ENCODE measurements at regions not wholly inside any gene's neighbourhood (a gene's known extent, or its start where the extent isn't known, plus 50 kb on each side); places are given as distances from the start of the nearest gene placed in this dataset.

DNA sequence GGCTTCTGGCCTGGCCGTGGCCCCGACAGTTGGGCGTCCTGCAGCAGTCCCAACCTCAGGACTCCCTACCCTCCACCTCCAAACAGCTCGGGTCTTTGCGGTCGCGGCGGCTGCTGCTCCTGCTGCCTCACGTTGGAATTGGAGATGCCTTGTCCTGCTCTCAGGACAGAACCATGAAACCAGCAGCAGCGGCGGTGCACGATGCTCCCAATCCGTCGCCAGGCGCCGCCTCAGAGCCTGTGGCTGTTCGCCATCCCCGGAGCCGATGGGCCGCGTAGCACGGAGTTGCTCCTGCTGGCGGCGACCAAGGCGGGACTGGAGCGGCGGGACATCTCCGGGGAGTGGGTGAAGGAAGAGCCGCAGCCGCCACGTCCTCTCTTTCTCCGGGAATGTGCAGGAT is 1965.9 kb downstream of the TP53TG3F start:
- H3K4me3 ChIP-seq (ENCODE audit: low read length), result no peak overlapping the region
- no peak for DNase-seq (ENCODE audit: low read depth, low spot score)

DNA sequence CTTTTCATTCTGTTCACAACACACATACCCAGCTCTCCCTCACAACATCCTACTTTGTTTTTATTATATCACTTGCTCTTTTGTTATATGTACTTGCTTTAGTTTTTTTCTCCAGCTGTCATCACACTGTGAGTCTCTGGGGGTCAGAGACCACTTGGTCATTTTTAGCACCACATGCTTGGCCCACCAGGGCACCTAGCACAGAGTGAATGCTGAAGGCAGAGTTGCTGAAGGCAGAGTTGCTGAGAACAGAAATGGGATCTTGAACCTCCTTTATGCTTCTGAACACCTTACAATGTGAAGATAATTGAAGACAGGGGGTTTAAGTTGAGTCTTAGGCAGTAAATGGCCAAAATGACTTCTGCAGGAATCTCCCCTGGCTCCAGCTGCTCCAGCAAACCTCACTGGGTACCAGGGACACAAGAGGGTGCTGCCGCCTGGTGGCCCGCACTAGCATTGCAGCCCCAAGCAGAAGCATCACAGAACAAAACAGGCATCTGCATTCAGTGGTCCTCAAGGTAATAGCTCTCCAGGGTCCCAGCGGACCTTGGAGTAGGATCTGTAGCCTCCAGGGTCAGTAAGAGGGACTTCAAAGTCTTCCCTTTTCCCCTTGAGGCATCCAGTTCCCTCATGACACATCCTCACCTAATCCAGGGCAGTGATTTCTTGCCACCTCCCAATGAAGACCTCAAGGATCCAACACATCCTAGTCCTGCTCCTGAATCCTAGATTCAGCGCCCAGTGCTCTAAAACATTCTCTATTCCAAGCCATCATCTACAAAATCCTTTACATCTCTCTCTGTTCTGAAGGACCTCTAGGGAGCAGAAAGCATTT is 1972.6 kb downstream of the TP53TG3F start:
- H3K4me3 ChIP-seq (ENCODE audit: low read length), result no peak overlapping the region
- peak; percentile 21 for DNase-seq (ENCODE audit: low read depth, low spot score)

DNA sequence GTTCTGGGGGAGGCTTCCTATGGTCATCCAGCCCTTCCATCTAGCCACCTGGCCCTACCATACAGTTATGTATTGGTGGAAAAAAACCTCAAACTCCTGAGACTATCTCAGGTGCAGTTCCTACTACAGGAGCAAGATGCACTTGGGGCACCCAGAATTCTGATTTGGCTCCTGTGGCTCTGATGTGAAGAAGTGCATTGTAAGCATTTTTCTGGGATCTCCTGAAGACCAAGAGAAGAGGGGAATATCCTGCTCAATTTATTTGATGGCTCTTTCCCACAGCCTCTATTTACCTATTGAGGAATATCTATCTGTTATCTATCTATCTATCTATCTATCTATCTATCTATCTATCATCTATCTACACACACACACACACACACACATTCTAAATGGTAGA is 1981.5 kb downstream of the TP53TG3F start:
- DNase-seq (ENCODE audit: low read depth, low spot score), result no peak
- no peak overlapping the region for H3K4me3 ChIP-seq (ENCODE audit: low read length)

DNA sequence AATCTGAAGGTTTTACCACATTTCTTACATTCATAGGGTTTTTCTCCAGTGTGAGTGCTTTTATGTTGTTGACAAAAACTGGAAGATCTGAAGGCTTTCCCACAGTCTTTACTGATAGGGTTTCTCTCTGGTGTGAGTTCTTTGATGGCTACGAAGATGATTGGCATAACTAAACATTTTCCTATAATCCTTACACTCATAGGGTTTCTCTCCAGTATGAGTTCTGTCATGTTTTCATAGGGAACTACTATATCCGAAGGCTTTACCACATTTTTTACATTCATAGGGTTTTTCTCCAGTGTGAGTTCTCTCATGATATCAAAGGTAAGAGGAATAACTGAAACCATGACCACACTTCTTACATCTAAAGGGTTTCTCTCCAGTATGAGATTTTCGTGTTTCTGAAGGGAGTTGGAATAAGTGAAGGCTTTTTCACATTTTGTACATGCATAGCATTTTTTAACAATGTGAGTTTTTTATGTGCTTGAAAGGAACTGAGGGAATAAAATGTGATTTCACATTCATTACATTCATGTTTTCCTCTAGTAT is 1987.7 kb downstream of the TP53TG3F start:
- no peak overlapping the region for H3K4me3 ChIP-seq (ENCODE audit: low read length)
- no peak for DNase-seq (ENCODE audit: low read depth, low spot score)

DNA sequence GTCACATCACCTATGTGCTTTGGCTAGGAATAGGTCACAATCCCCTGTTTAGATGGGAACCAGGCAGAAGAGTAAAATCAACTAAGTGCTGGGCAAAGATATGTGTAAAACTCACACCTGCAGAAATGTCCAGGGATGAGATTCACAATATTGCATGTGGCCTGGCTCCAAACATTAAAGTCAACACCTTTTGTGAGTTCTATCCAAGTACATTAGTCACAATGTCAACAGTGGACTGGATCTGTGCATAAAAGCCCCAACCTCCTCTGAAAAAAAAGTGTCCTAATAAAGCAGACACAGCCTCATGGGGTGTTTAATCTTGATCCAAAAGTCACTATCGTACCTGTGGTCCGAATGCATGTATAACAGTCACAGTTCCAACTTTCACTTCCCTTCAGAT is 1990.3 kb downstream of the TP53TG3F start:
- H3K4me3 ChIP-seq (ENCODE audit: low read length), result no peak overlapping the region
- DNase-seq (ENCODE audit: low read depth, low spot score), result no peak

DNA sequence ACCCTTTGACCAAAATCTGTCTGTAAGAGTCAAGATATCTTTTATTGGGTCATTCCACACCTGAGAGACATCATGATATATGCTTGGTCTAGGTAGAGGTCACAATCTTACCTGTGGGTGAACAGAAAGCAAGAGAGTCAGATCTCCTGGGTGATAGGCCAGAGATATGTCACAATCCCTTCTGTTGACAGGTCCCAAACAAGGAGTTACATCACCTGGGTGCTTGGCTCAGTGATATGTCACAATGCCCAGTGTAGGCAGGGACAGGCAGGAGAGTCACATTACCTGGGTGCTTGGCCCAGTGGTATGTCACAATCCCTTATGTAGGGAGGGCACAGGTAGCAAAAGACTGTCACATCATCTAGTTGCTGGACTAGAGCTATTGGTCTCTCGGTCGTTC is 1991.2 kb downstream of the TP53TG3F start:
- no peak overlapping the region for H3K4me3 ChIP-seq (ENCODE audit: low read length)
- no peak for DNase-seq (ENCODE audit: low read depth, low spot score)

DNA sequence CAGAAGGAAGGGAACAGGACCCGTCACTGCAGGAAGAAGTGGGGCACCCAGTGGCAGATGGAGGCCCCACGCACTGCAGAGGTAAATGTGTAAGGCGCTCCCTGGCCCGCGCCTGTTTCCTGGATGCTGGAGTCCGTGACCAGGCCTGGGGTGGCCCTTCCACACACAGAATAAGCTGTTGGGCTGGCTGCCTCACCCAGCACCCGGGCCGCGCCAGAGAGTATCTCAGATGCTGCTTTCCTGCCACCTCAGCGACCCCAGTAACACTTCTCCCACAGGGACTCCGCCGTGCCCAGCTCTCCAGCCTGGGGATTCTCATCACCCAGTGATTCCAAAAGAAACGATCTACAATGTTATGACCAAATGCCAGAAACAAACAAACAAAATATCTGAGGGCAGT is 1993.1 kb downstream of the TP53TG3F start:
- DNase-seq (ENCODE audit: low read depth, low spot score), result no peak
- no peak overlapping the region for H3K4me3 ChIP-seq (ENCODE audit: low read length)

DNA sequence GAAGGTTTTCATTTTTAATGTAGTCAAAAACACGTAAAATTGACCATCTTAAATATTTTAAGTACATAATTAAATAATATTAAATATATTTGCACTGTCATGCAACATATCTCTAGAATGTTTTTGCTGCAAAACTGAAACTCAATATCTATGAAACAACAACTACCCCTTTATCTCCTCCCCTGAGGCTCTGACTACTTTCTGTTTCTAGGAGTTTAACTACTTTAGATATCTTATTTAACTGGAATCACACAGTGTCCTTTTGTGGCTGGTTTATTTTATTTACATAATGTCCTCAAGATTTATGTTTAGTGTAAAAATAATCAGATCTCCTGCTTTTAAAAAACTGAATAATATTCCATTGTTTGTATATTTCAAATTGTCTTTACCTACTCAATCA is 2003.9 kb downstream of the TP53TG3F start:
- no peak for DNase-seq (ENCODE audit: low read depth, low spot score)
- no peak overlapping the region for H3K4me3 ChIP-seq (ENCODE audit: low read length)

DNA sequence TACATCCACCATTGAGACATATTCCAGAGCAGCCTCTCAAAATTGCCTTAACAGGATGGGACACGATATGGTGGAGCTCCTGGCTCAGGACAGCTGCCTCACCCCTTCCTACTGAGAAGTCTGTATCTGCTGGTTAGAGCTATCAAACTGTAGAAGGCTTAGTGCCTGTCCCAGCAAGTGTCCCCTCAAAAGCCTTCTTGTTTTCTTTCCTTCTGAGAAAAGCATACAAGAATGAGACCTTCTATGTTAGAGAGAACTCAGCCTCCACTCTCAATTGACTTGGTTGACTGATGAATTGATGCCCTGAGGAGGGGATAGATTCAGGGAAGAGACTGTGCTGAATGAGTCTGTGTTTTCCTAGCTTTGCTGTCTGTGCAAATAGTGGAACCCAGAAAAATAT is 2020.9 kb downstream of the TP53TG3F start:
- H3K4me3 ChIP-seq (ENCODE audit: low read length), result no peak overlapping the region
- no peak for DNase-seq (ENCODE audit: low read depth, low spot score)

DNA sequence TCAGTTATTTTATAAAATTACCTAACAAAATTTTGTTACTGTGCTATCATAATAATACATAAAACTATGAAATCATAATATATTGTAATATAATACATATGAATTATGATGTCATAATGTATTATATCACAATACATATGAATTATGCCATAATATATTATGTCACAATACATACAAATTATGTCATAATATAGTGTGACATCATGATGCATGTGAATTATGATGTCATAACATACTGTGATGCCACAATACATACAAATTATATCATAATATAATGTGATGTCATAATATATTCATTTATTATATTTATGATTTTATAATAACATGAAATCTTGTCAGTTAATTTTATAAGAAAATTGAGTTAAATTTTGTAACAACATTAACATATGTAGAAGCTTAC is 2021.6 kb downstream of the TP53TG3F start:
- H3K4me3 ChIP-seq (ENCODE audit: low read length), result no peak overlapping the region
- no peak for DNase-seq (ENCODE audit: low read depth, low spot score)

DNA sequence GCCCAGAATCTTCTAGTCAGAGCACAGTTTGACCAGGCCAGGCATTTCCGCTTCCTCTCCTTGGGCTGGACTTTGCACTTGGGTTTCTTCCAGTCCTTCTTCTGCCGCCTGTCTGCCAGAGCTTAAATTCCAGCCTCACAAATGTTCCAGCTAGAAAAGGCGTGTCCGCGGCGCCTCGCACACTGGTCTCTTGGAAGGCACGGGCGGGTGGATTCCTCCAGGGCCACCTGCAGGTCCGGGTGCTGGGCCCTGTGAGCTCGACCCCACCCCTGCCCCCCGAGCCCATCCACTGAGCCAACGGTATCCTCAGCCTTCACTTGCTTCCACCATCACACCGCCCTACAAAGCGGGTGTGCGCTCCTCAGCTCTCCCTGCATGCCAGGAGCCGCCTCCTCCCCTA is 2026.5 kb downstream of the TP53TG3F start:
- DNase-seq (ENCODE audit: low read depth, low spot score), result no peak
- no peak overlapping the region for H3K4me3 ChIP-seq (ENCODE audit: low read length)

DNA sequence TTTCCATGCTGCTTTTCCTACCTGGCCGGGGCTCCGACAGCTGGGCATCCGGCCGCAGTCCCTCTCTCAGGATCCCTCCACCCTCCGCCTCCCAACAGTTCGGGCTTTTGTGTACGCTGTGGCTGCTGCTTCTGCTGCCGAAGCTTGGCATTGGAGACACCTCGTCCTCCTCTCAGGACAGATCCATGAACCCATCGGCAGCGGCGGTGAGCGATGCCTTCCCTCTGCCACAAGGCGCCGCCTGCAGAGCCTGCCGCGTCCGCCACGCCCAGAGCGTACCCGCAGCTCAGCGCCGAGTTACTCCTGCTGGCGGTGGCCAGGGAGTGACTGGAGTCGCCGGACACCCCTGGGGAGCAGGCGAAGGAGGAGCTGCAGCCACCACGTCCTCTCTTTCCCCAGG is 2032.8 kb downstream of the TP53TG3F start:
- H3K4me3 ChIP-seq (ENCODE audit: low read length), result no peak overlapping the region
- DNase-seq (ENCODE audit: low read depth, low spot score), result no peak

DNA sequence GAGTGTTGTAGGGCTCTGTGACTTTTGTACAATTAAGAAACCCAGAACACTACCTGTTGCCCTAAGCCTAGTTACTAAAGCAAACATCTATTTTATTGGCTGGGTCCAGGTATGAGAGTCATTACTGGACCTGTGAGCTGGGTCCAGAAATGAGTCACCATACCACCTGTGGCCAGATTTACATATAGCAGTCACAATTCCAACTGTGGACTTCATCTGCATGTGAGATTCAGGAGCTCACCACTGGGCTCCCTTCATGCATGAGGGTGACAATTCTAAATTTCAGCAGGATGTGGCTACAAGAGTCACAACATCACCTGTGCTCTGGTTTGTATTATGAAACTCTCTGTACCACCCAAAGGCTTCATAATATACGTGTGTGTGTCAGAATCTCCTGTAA is 2038.0 kb downstream of the TP53TG3F start:
- DNase-seq (ENCODE audit: low read depth, low spot score), result peak; percentile 19
- H3K4me3 ChIP-seq (ENCODE audit: low read length), result no peak overlapping the region

DNA sequence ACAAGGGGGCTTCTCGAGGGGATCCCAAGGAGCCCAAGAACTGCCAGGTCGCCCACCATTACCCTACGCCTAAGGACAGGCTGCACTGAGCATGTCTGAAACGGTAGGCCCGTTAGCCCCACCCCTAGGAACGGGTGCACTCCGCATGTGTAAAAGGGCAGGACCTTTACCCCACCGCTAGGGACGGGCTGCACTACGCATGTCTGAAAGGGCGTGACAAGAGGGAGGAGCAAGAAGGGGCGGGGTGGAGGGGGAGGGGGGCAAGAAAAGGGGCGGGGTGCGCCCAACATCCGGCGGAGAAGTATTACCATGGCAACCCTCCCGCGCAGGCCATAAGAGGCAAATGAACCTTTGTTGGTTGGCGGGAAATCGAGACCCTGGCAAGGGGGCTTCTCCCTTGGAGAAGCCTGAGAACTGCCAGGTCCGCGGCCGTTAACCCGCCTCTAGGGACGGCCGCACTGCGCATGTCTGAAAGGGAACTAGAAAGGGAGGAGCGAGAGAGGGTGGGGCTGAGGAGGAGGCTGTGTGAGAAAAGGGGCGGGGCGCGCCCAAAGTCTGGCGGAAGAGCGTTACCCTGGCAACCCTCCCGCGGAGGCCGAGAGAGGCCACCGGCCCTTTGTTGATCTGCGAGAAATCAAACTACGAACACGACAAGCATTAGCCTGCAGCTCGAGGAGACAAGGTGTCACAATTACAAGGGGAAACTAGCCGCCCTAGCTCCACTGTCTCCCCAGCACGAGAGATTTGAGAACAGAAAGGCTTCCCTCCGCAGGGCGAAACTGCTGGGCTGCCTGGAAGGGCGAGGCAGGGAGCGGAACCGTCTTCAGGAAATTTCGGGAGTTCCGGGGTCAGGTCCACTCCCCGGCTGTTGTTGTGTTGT is 2046.8 kb downstream of the TP53TG3F start:
- no peak for DNase-seq (ENCODE audit: low read depth, low spot score)
- no peak overlapping the region for H3K4me3 ChIP-seq (ENCODE audit: low read length)

DNA sequence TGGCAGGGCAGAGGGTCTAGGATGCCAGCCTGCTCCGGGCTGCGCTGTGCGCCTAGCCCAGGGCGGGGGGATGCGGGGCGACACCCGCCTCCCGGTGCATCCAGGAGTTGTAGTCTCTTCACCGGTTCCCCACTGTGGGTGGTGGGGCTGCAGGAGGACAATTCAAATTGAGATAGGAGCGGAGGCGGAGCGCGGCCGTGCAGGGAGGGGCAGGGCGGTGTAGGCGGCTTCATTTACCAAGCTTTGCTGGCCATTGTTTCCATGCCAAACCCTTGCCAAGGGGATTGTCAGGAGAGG is 2047.4 kb downstream of the TP53TG3F start:
- no peak overlapping the region for H3K4me3 ChIP-seq (ENCODE audit: low read length)

DNA sequence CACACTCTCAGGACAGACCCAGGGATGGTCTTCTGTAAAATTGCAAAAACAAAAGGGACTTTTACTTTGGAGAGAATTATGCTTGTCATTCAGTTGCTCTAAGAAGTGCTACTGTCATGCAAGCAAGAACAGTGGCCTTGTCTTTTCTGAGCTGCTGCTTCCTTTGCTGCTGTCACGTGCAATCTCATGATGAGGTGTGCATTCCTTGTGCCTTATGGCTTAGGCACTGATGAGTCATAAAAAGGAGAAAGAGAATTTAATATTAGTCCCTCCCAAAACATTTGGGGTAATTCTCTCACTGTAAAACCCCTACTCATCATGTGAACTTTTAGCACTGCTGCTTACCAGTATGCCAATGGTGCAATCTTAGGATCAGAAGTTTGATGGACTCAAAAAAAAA is 2051.3 kb downstream of the TP53TG3F start:
- no peak for DNase-seq (ENCODE audit: low read depth, low spot score)
- no peak overlapping the region for H3K4me3 ChIP-seq (ENCODE audit: low read length)

More for the DNA sequence above, 2047.4 kb downstream of the TP53TG3F start:
- no peak for DNase-seq (ENCODE audit: low read depth, low spot score)

DNA sequence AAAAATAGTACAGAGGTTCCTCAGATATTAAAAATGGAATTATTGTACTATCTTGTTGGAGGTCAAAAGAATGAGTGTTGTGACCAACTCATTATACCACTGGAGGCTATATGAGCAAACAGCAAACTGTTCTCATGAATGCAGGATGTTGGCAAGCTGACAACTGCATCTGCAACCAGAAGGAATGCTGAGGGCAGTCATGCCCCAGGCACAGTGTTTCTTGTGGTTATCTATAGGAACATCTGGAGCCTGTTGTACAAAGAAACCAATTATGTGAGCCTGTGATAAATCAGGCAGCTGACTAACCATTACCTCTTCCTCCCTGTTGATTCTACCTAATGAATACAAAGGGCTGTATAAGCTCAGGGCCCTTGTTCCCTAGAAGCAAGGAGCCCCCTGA is 2057.1 kb downstream of the TP53TG3F start:
- H3K4me3 ChIP-seq (ENCODE audit: low read length), result no peak overlapping the region
- peak; percentile 75 for DNase-seq (ENCODE audit: low read depth, low spot score)

DNA sequence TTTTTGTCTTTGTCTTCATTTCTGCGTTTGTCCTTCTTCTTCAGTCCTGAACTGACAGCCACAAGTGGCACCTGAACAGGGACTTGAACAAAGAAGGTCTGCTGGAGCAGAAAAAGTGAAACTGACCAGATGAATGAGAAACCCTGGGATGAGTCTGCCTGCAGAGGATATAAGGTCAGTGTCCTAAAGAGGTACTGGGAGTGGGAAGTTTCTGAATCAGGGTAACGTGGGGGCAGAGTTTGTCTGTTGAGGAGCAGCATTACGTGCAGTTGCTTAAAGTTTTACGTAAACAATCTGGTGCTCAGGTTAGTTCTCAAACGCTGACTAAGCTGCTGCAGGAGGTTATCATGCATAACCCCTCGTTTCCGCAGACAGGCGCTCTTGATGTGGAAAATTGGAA is 2057.6 kb downstream of the TP53TG3F start:
- no peak for DNase-seq (ENCODE audit: low read depth, low spot score)
- no peak overlapping the region for H3K4me3 ChIP-seq (ENCODE audit: low read length)

DNA sequence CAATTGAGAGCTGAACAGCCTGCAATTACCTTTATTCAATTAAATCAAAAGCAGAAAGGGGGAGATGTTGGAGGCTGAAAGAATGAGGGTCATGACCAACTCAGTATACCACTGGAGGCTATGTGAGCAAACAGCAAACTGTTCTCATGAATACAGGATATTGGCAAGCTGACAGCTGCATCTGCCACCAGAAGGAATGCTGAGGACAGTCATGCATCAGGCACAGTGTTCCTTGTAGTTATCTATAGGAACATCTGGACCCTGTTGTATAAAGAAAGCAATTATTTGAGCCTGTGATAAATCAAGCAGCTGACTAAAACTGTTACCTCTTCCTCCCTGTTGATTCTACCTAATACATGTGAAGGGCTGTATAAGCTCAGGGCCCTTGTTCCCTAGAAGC is 2064.6 kb downstream of the TP53TG3F start:
- no peak for DNase-seq (ENCODE audit: low read depth, low spot score)
- H3K4me3 ChIP-seq (ENCODE audit: low read length), result no peak overlapping the region

DNA sequence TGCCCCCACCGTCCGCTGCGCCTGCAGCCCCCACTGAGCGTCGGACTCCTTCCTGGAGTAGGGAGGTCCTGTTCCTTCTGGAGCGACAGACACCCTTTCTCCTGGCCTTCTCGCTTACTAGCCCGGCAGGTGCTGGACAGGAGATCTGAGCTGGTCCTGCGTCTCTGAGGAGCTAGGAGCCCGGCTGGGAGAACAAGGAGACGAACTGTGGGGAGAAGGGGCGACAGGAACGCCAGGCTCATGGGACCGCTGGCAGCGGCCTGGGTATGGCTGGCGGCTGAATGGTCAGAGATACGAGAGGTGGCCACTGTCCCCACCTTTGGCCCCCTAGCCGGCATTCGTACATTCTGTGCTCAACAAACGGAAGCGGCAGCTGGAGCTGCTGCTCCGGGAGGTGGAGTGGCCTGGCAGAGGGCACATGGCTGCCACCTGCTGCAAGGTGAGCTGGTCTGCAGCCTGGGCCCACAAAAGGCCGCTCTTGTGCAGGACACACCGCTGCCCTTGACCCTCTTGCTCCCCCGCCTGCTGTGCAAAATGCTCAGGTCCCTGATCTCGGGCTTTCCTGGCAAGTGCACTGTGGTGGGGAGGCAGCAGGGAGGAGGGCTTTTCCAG is 2066.7 kb downstream of the TP53TG3F start:
- no peak overlapping the region for H3K4me3 ChIP-seq (ENCODE audit: low read length)
- no peak for DNase-seq (ENCODE audit: low read depth, low spot score)
